ENCODE measurements at regions not wholly inside any gene's neighbourhood (a gene's known extent, or its start where the extent isn't known, plus 50 kb on each side); places are given as distances from the start of the nearest gene placed in this dataset.

- peaks cover 4% of the 10 kb centered on the region for H3K27me3 Mint-ChIP-seq (ENCODE audit: low read depth)
- no peak for TF ChIP-seq CTCF (IDR thresholded peaks at IDR 0.05; ENCODE audit: unreplicated experiment in 3 of 3)
- peaks cover 7% of the 10 kb centered on the region for H3K9me3 Mint-ChIP-seq
- peaks cover 4% of the 10 kb centered on the region for H3K36me3 Mint-ChIP-seq (ENCODE audit: low read depth)
- no peak overlapping the region for H3K27ac Mint-ChIP-seq
- no peak overlapping the region for H3K4me3 Mint-ChIP-seq
- peaks cover 12% of the 10 kb centered on the region for H3K4me1 Mint-ChIP-seq
Measured at GRCh38 chr3:23654571-23654970, 151.2 kb upstream of the UBE2E1 start.

GRCh38 chr3:23655749-23656148 lies 150.0 kb upstream of the UBE2E1 start:
- H3K27ac Mint-ChIP-seq: no peak overlapping the region
- H3K4me1 Mint-ChIP-seq: peaks cover 4% of the 10 kb centered on the region
- peaks cover under 1% of the 10 kb centered on the region for H3K27me3 Mint-ChIP-seq (ENCODE audit: low read depth)
- peaks cover 7% of the 10 kb centered on the region for H3K9me3 Mint-ChIP-seq
- peaks cover 4% of the 10 kb centered on the region for H3K36me3 Mint-ChIP-seq (ENCODE audit: low read depth)
- H3K4me3 Mint-ChIP-seq: no peak overlapping the region
- no peak for TF ChIP-seq CTCF (IDR thresholded peaks at IDR 0.05; ENCODE audit: unreplicated experiment in 3 of 3)

GRCh38 chr3:23656199-23656598 lies 149.6 kb upstream of the UBE2E1 start:
- Mint-ChIP-seq H3K27me3 (ENCODE audit: low read depth) (peaks cover 2% of the 10 kb centered on the region), H3K36me3 (ENCODE audit: low read depth) (peaks cover 4% of the 10 kb centered on the region), H3K4me1 (peaks cover 4% of the 10 kb centered on the region), H3K4me3 (no peak overlapping the region), H3K9me3 (peaks cover 7% of the 10 kb centered on the region), H3K27ac (no peak overlapping the region)
- TF ChIP-seq CTCF (IDR thresholded peaks at IDR 0.05; ENCODE audit: unreplicated experiment in 3 of 3): no peak

- H3K9me3 Mint-ChIP-seq: peaks cover 7% of the 10 kb centered on the region
- H3K4me3 Mint-ChIP-seq: no peak overlapping the region
- peaks cover 4% of the 10 kb centered on the region for H3K36me3 Mint-ChIP-seq (ENCODE audit: low read depth)
Measured at GRCh38 chr3:23656821-23657220, 148.9 kb upstream of the UBE2E1 start.

GRCh38 chr3:23657647-23658046 lies 148.1 kb upstream of the UBE2E1 start:
- Mint-ChIP-seq H3K36me3 (ENCODE audit: low read depth) (peaks cover 4% of the 10 kb centered on the region), H3K27ac (no peak overlapping the region), H3K4me3 (no peak overlapping the region), H3K27me3 (ENCODE audit: low read depth) (peaks cover 9% of the 10 kb centered on the region), H3K9me3 (peaks cover 7% of the 10 kb centered on the region), H3K4me1 (peaks cover 9% of the 10 kb centered on the region)
- no peak for TF ChIP-seq CTCF (IDR thresholded peaks at IDR 0.05; ENCODE audit: unreplicated experiment in 3 of 3)

More at GRCh38 chr3:23656821-23657220, 148.9 kb upstream of the UBE2E1 start:
- TF ChIP-seq CTCF (IDR thresholded peaks at IDR 0.05; ENCODE audit: unreplicated experiment in 3 of 3): no peak
- peaks cover 8% of the 10 kb centered on the region for H3K27me3 Mint-ChIP-seq (ENCODE audit: low read depth)
- no peak overlapping the region for H3K27ac Mint-ChIP-seq
- peaks cover 4% of the 10 kb centered on the region for H3K4me1 Mint-ChIP-seq

- Mint-ChIP-seq H3K4me3 (no peak overlapping the region), H3K36me3 (ENCODE audit: low read depth) (peaks cover 4% of the 10 kb centered on the region), H3K27me3 (ENCODE audit: low read depth) (peaks cover 9% of the 10 kb centered on the region), H3K27ac (no peak overlapping the region), H3K4me1 (peaks cover 19% of the 10 kb centered on the region), H3K9me3 (peaks cover 7% of the 10 kb centered on the region)
- no peak for TF ChIP-seq CTCF (IDR thresholded peaks at IDR 0.05; ENCODE audit: unreplicated experiment in 3 of 3)
Measured at GRCh38 chr3:23659274-23659673, 146.5 kb upstream of the UBE2E1 start.
